ENCODE measurements at regions not wholly inside any gene's neighbourhood (a gene's known extent, or its start where the extent isn't known, plus 50 kb on each side); places are given as distances from the start of the nearest gene placed in this dataset.

DNA sequence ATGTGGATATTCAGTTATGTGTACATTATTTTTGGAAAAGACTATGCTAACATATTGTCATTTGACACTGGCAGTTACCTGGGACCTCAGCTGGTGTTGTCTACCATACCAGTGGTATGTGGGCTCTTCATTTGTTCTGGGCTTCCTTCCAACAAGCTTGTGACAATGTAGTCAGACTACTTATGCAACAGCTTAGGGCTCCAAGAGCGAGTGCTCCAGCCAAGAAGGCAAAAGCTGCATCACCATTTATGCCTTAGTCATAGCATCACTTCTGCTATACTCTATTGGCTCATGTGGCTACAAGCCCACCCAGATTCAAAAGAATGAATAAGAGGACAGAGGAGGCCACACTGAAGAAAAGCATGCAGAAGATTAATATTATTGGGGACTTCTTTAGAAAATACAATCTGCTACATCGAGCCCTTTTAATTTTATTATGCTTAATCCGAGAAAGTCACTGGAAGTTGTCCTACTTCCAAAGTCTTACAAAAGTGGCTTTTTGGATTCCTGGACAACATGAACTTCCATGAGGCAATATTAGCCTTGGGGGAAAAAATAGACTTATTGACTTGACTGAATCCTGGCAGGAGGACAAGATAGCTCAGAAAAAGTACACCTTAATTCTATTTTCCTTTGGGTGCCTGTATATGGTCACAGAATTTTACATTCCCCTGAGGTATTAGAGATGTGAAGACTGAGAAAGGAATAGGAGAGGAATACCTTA lies 529.4 kb upstream of the HTR2A start:
- no peak overlapping the region for H3K4me3 Mint-ChIP-seq
- no peak overlapping the region for H3K27ac Mint-ChIP-seq
- H3K9me3 Mint-ChIP-seq = no peaks in the 10 kb centered on the region
- intact Hi-C loops (cut with micrococcal nuclease) = no loop called here
- H3K36me3 Mint-ChIP-seq (ENCODE audit: low read depth) = no peaks in the 10 kb centered on the region
- H3K4me1 Mint-ChIP-seq (ENCODE audit: low read depth) = no peaks in the 10 kb centered on the region
- H3K27me3 Mint-ChIP-seq = no peaks in the 10 kb centered on the region

DNA sequence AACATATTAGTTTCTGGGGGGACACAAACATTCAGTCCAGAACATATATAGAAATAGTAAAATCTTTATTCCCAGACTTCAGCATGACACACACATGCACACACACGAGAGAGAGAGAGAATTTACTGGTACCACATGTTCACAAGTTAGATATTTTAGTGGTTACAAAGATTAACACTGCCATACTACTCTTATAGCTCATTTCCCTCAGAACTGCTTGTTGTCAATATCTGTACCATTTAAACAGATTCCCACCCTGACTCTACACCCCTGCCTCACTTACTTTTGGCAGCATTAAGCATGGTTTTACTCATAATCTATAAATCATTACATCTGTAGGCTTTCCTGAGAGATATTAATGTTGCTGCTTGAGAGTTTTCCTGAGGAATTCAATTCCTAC lies 524.7 kb upstream of the HTR2A start:
- Mint-ChIP-seq H3K4me1 (ENCODE audit: low read depth) (no peaks in the 10 kb centered on the region), H3K27me3 (no peaks in the 10 kb centered on the region), H3K36me3 (ENCODE audit: low read depth) (no peaks in the 10 kb centered on the region), H3K9me3 (no peaks in the 10 kb centered on the region), H3K4me3 (no peak overlapping the region), H3K27ac (no peak overlapping the region)
- intact Hi-C loops (cut with micrococcal nuclease) = no loop called here

DNA sequence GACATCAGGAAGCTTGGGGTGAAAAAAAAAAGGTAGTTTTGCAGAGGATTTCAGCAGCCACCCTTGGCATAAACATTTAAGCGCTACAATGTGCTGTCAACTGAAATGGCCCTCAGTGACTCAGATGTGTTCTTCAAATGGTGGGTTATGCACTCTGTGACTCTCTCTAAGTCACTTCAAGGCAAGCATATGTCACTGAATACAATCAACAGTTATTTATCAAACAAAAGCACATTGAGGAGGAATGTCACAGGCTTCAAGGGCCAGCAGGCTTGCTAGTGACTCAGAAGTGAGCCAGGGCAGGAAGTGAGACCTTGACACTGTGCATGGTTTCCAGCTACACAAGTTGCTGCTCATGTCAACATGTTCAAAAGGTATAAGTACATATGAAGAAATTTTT lies 523.7 kb upstream of the HTR2A start:
- intact Hi-C loops (cut with micrococcal nuclease) = no loop called here
- Mint-ChIP-seq H3K27me3 (no peaks in the 10 kb centered on the region), H3K36me3 (ENCODE audit: low read depth) (no peaks in the 10 kb centered on the region), H3K4me3 (no peak overlapping the region), H3K4me1 (ENCODE audit: low read depth) (no peaks in the 10 kb centered on the region), H3K9me3 (no peaks in the 10 kb centered on the region), H3K27ac (no peak overlapping the region)

DNA sequence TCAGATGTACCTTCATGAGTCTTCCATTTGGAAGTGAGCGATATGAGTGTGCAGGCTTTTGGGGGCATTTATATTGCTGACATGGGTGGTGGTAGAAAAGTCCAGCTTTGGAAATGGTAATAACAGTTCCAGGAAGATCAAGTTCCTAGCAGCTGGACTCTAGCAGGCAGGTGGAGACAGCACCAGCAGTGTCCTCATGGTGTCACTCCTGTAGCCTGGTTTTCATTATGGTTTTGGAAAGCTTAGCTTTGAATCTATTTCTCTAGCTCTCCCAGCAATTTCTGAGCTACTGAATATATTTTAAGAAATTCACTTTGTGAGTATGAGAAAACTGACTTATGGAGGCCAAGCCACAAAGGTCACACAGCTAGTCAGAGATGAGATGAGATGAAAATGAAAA lies 523.2 kb upstream of the HTR2A start:
- H3K9me3 Mint-ChIP-seq = no peaks in the 10 kb centered on the region
- H3K36me3 Mint-ChIP-seq (ENCODE audit: low read depth) = no peaks in the 10 kb centered on the region
- no peak overlapping the region for H3K27ac Mint-ChIP-seq
- H3K27me3 Mint-ChIP-seq = no peaks in the 10 kb centered on the region
- intact Hi-C loops (cut with micrococcal nuclease) = no loop called here
- H3K4me1 Mint-ChIP-seq (ENCODE audit: low read depth) = no peaks in the 10 kb centered on the region
- H3K4me3 Mint-ChIP-seq = no peak overlapping the region

DNA sequence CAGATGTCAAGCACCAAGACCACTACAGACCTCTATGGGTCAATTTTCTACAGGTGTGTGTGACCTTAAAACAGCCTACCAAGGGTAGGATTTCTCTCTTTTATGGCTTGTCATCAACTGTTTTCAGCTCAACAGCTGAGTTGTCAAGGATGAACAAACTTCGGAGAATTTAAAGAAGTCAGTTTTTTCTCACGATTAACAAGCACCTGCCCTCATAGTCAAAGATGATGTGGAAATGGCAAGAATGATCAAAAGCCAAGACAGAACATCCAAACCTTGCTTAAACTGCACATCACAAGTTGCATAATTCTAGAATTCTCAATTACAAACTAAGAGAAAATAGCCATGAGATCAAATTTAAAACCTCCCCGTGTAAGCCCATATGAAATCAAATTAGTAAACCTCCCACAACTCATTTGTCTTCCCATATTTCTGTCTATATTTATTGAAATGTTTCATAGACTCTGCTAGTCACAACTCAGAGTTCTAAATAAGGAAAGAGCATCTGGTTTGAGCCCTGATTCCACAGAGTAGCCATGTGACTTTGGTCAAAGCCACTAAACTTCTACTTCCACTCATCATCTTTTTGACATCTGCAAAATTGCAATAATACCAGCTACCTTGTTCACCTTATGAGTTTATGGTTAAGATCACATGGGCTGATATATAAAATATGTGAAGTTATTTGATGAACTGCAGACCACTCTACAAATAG lies 521.5 kb upstream of the HTR2A start:
- Mint-ChIP-seq H3K27me3 (no peaks in the 10 kb centered on the region), H3K27ac (no peak overlapping the region), H3K4me1 (ENCODE audit: low read depth) (no peaks in the 10 kb centered on the region), H3K4me3 (no peak overlapping the region), H3K36me3 (ENCODE audit: low read depth) (no peaks in the 10 kb centered on the region), H3K9me3 (no peaks in the 10 kb centered on the region)
- intact Hi-C loops (cut with micrococcal nuclease) = no loop called here

DNA sequence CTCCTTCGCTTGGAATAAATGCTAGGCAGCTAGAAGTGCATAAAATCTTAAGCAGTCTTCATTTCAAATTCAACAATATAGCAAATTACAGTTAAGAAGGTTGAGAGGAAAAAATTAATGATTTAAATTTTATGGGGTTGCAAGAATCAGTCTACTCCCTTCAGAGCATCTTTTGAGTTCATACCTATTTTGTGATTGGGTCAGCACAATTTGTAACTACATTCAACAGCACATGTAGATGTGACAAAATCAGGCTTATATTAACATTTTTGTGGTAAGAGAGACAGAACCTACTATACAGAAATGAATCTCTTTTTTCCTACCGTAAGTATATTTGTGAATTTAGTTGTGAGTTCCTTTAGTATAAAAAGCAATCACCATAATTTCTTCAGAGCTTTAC lies 520.6 kb upstream of the HTR2A start:
- Mint-ChIP-seq H3K27me3 (no peaks in the 10 kb centered on the region), H3K36me3 (ENCODE audit: low read depth) (no peaks in the 10 kb centered on the region), H3K4me1 (ENCODE audit: low read depth) (no peaks in the 10 kb centered on the region), H3K9me3 (no peaks in the 10 kb centered on the region), H3K4me3 (no peak overlapping the region), H3K27ac (no peak overlapping the region)
- intact Hi-C loops (cut with micrococcal nuclease) = no loop called here

DNA sequence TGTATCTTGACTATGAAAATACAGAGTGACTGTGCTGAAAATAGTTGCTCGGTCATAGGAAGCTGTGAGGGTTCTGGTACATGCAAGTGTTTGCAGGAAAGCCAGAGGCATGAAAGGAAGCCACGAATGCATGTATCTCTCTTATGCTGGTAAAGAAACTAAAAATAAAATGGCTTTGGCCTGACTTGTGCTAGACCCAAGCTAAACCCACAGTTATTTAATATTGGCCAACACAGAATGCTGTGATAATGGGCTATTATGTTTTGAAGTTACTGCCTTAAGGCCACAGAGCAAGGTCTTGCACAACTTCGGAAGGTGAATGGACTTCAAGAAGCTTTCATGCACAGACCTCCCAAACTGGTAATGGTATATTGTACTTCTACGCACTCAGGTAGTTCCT lies 518.2 kb upstream of the HTR2A start:
- Mint-ChIP-seq H3K4me1 (ENCODE audit: low read depth) (no peaks in the 10 kb centered on the region), H3K27me3 (no peaks in the 10 kb centered on the region), H3K27ac (no peak overlapping the region), H3K36me3 (ENCODE audit: low read depth) (no peaks in the 10 kb centered on the region), H3K9me3 (no peaks in the 10 kb centered on the region), H3K4me3 (no peak overlapping the region)
- intact Hi-C loops (cut with micrococcal nuclease) = no loop called here

DNA sequence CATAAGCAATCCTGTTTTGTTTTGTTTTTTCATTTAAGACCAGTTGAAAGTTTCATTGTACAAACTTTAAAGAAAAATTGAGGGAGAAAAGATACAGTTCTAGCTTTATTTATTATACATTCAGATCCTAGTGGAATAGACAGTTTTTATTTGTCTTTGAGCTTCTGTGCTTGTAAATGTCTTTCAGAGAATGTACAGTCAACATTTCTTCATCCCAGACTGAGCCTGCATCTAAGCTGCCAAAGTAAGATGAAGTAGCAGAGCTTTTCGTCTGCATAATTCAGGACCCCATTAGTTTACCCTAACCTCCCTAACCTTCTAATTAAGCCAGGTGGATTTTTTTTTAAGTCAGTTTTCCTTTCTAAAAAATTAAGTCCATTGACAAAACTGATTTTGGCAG lies 516.7 kb upstream of the HTR2A start:
- Mint-ChIP-seq H3K4me3 (no peak overlapping the region), H3K4me1 (ENCODE audit: low read depth) (no peaks in the 10 kb centered on the region), H3K36me3 (ENCODE audit: low read depth) (no peaks in the 10 kb centered on the region), H3K27me3 (no peaks in the 10 kb centered on the region), H3K9me3 (no peaks in the 10 kb centered on the region), H3K27ac (no peak overlapping the region)
- intact Hi-C loops (cut with micrococcal nuclease) = no loop called here

DNA sequence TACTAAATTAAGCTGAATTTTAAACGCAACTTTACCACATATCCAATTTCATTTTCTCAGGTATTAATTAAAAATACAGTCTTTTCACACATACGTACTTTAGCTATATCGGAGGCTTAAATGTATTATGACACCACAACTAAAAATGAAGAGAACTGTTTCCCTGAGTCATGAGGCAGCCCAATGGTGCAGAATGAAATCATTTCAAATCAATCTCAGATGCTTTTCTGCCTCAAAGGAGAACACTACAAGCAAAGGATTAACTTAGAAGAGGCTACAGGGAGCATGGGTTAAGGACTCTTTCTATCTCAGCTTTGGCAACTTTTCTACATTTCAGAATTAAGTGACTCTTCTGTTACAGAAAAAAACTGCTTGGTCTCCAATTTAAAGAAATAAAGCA lies 516.3 kb upstream of the HTR2A start:
- intact Hi-C loops (cut with micrococcal nuclease) = no loop called here
- Mint-ChIP-seq H3K36me3 (ENCODE audit: low read depth) (no peaks in the 10 kb centered on the region), H3K4me1 (ENCODE audit: low read depth) (no peaks in the 10 kb centered on the region), H3K27ac (no peak overlapping the region), H3K4me3 (no peak overlapping the region), H3K27me3 (no peaks in the 10 kb centered on the region), H3K9me3 (no peaks in the 10 kb centered on the region)

DNA sequence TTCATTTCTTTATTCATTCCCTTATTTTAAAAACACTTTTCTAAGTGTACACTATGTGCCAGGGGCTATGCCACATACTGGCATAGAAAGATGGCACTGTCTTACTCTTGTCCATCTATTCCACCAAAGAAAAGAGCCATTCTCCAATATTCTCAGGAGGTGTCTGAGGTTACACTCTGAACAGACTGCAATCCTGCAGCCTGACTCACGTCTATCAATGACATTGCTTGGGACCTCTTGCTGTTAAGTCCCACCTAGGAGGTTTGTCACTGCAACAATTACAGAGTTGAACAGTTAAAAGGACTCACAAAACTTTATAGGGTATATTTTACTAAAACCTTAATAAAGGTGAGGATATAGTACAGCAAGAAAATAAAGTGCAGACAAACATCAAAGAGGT lies 512.9 kb upstream of the HTR2A start:
- H3K36me3 Mint-ChIP-seq (ENCODE audit: low read depth) = no peaks in the 10 kb centered on the region
- no peaks in the 10 kb centered on the region for H3K4me1 Mint-ChIP-seq (ENCODE audit: low read depth)
- intact Hi-C loops (cut with micrococcal nuclease) = no loop called here
- H3K27me3 Mint-ChIP-seq = no peaks in the 10 kb centered on the region
- no peak overlapping the region for H3K27ac Mint-ChIP-seq
- no peak overlapping the region for H3K4me3 Mint-ChIP-seq
- H3K9me3 Mint-ChIP-seq = no peaks in the 10 kb centered on the region

DNA sequence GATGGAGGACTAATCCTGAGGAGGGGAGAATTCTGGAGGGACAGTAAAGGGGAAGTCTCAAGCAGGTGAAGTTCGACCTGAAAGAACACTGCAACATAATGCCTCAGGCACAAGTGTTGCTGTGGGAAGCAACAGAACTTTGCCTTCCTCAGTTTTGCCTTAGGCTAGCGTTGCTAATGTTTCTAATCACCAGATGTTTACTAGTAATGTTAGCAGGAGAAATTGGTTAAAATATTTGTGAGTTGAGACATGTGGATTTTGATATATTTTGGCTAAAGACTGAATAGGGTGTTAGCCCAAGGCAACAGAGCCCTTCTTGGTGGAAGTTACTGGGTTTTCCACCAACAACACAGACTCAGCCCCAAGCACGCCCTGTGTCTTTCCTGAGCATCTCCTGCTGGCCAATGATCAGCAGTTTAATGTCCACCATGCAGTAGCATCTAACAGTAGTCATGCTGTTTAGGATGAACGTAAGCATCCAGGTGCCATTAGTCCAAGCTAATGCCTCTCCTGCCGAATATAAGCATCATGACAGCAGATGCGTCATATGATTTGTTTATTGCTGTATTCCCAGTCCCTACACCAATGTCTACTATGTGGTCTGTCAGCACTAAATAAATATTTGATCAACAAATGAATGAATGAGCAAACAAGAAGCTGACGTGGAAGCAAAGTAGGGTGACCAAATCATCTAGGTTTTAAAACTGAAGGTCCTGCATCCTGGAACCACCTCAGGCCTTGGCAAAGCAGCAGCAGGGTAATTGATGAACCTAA lies 511.9 kb upstream of the HTR2A start:
- intact Hi-C loops (cut with micrococcal nuclease) = no loop called here
- Mint-ChIP-seq H3K4me3 (no peak overlapping the region), H3K36me3 (ENCODE audit: low read depth) (no peaks in the 10 kb centered on the region), H3K27ac (no peak overlapping the region), H3K9me3 (no peaks in the 10 kb centered on the region), H3K27me3 (no peaks in the 10 kb centered on the region), H3K4me1 (ENCODE audit: low read depth) (no peaks in the 10 kb centered on the region)

DNA sequence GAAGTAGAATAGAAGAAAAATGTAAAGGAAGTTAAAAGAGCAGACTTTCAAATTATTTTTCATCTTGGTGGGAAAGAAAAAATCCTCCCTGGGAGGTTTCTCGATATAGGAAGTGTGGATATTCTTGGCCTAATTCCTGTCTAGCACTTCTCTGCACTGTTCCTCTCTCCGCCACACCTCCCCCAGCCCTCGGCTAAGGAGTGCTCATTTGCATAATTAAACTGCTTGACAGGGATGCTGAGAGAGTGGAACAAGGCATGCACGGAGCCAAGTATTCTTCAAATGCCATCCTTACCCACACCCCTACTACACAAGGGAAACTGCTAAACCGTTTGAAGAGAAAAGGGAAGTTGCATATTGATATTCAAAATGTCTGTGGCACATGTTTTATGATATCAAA lies 511.0 kb upstream of the HTR2A start:
- Mint-ChIP-seq H3K27ac (no peak overlapping the region), H3K9me3 (no peaks in the 10 kb centered on the region), H3K27me3 (no peaks in the 10 kb centered on the region), H3K4me1 (ENCODE audit: low read depth) (no peaks in the 10 kb centered on the region), H3K4me3 (no peak overlapping the region), H3K36me3 (ENCODE audit: low read depth) (no peaks in the 10 kb centered on the region)
- intact Hi-C loops (cut with micrococcal nuclease) = no loop called here

DNA sequence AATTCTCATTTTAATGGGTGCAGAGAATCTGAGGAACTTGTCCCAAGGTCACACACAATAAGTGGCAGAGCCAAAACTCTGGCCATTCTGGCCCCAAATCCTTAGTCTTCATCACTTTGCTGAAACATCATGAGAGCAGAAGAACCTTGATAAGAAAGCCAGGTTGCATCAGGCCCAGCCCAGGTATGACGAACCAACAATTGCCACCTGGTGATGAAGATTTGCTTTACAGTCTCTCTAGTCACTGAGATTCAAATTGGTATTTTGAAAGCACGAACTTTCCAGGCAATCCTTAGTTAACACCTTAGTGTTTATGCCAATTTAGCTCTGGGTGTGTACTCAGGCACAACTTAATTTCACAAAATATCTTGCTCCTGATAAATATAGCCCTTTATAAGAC lies 502.7 kb upstream of the HTR2A start:
- Mint-ChIP-seq H3K27ac (no peak overlapping the region), H3K4me1 (ENCODE audit: low read depth) (no peaks in the 10 kb centered on the region), H3K9me3 (no peaks in the 10 kb centered on the region), H3K36me3 (ENCODE audit: low read depth) (no peaks in the 10 kb centered on the region), H3K4me3 (no peak overlapping the region), H3K27me3 (no peaks in the 10 kb centered on the region)
- intact Hi-C loops (cut with micrococcal nuclease) = no loop called here

DNA sequence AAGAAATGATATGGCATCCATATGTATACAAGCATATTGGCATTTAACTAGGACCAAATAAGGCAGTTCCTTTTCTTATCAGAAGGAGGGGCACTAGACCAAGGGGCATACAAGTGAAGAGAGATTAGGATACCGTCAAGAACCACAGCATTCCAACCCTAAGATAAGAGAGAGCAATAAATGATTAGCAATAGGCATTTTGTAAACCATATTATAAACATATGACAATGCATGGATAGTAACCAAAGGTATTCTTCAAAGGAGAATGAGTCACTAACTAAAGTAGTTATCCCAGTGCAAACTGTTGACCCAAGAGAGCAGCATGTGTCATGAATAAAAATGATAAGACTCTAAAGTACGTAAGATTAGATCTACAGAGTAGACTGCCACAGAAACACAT lies 500.9 kb upstream of the HTR2A start:
- Mint-ChIP-seq H3K4me1 (ENCODE audit: low read depth) (no peaks in the 10 kb centered on the region), H3K36me3 (ENCODE audit: low read depth) (no peaks in the 10 kb centered on the region), H3K4me3 (no peak overlapping the region), H3K27ac (no peak overlapping the region), H3K9me3 (no peaks in the 10 kb centered on the region), H3K27me3 (no peaks in the 10 kb centered on the region)
- intact Hi-C loops (cut with micrococcal nuclease) = no loop called here

All from dendritic cell treated with granulocyte-macrophage colony-stimulating factor and Interleukin-4, amounts not matched to agents 40 ng/mL and 50 ng/mL, for 4 days (primary cell).